GM19239 (cell line): ENCODE measurements at regions not wholly inside any gene's neighbourhood (a gene's known extent, or its start where the extent isn't known, plus 50 kb on each side); places are given as distances from the start of the nearest gene placed in this dataset.

Source experiments
- DNase-seq: peaks from one replicate; pipeline ENCODE4 v3.0.0; 2011; ENCODE audit warnings: low spot score; ENCODE audit not compliant: insufficient read length
- FAIRE-seq: peaks from 2 replicates; lab custom pipeline; 2011; peaks lifted over from hg19 to GRCh38; lab: Jason Lieb, UNC

DNA sequence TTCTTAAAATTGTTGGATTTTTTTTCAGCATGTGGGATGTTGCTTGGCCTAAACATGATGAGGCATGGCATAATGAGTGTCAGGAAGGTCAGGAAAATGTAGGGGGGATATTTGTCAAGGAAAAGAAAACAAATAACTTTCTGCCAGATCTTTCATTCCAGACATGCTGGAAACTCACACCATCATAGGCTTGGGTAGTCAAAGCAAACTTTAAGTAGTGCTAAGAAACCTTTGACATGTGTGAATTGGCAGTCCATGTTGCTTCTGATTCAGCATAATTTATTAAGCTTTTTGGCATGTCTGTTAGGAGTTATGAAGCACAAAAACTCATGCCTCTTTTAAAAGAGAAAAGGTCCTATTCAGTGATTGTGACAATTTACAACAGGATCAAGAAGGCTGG lies 61.3 kb upstream of the MTAP start:
- FAIRE-seq (no peak), DNase-seq (no peak)

GRCh38 chr9:21744320-21744719 lies 58.1 kb upstream of the MTAP start:
- DNase-seq = no peak
- FAIRE-seq = no peak

DNA sequence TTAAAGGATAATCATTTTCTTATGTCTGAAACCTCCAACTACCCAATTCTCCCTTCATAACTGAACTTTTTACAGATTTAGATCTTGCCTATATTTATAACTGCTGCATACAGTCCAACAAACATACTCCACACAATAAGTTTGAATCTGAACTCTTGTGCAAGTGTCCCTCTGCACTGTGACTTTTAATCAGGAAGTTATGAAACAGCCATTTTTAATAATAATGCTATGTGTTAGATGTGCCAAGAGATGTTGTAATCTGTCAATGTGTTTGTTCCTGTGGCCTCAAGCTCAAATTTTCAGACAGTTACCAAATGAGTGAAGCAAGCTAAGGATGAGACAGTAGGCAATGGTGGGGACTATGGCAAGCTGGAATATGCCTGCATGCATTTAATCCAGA lies 57.6 kb upstream of the MTAP start:
- FAIRE-seq (no peak), DNase-seq (no peak)

GRCh38 chr9:21746550-21746949 lies 55.9 kb upstream of the MTAP start:
- DNase-seq = no peak

DNA sequence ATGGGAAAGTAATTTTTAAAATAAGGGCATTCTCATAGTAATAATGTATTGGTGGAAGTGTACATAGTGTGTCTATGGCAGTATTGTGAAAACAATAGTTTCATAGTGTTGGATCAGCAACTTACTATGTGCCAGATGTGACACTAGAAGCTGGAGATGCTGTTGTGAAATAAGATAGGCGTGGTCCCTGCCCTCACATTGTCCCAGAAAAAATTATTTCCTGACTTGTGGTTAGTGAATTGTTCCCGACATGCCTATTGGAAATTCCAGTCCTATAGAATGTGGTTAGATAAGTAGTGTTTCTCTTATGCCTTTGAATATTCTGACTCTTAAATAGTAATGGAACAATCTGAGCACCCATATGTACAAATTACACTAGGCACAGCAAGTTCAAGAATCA lies 55.3 kb upstream of the MTAP start:
- DNase-seq (no peak), FAIRE-seq (no peak)

More at GRCh38 chr9:21746550-21746949, 55.9 kb upstream of the MTAP start:
- no peak for FAIRE-seq

DNA sequence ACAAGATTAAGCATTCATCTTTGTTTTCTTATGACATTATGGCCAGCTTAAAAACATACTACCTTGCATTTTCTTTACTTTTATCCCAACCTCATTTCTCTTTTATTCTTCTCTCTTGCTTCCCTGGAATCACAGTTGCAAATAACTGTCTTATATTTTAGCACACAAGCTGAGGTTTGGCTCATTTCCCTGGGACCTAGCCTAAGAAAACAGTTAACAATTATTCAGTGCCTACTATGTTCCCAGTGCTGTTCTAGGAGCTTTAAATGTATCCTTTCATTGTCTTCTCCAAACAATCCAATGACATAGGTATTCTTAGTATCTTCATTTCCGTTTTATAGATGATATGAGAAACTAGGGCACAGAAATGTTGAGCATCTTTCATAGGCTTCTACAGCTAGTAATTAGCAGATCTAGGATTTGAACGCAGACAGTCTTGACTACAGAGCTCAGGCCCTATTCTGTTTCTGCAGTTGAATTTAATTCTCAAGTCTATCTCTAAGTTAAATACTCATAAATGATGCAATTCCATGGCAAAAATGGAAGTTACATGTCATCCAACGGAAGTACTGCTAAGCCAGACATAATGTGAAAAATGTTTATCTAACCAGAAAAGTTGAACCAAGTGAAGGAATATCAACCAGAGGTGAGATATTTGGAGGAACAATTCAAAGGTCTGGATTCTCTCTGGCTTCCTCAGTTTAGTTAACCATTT lies 52.3 kb upstream of the MTAP start:
- DNase-seq (no peak), FAIRE-seq (no peak)

DNA sequence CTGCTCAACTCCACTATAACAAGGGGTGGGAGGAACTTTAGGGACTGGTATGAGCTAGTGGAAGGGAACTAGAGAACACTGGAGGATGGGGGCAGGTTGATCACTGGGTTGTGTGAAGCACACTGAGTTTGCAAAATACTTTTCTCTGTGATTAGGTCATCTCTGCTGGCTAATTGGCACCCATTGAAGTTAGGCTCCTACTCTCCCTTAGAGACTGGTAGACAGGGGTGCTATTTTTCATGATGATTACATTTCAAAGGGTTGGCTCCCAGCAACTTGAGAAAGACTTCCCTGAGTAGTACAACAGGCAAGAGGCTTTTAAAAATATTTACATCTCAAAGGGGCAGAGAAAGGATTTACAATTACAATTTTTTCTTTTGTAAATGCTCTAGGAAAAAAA lies 50.4 kb upstream of the MTAP start:
- DNase-seq = no peak
- FAIRE-seq = no peak
